ENCODE measurements at regions not wholly inside any gene's neighbourhood (a gene's known extent, or its start where the extent isn't known, plus 50 kb on each side); places are given as distances from the start of the nearest gene placed in this dataset.

GRCh38 chr13:68976287-68976686, 1131.3 kb upstream of the ATXN8OS start:
- no peak for TF ChIP-seq TCF4 (CRISPR knock-in tag; IDR thresholded peaks at IDR 0.05; ENCODE audit: borderline replicate concordance)
- TF ChIP-seq, protein P1, sequence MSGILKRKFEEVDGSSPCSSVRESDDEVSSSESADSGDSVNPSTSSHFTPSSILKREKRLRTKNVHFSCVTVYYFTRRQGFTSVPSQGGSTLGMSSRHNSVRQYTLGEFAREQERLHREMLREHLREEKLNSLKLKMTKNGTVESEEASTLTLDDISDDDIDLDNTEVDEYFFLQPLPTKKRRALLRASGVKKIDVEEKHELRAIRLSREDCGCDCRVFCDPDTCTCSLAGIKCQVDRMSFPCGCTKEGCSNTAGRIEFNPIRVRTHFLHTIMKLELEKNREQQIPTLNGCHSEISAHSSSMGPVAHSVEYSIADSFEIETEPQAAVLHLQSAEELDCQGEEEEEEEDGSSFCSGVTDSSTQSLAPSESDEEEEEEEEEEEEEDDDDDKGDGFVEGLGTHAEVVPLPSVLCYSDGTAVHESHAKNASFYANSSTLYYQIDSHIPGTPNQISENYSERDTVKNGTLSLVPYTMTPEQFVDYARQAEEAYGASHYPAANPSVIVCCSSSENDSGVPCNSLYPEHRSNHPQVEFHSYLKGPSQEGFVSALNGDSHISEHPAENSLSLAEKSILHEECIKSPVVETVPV (CRISPR knock-in tag; IDR thresholded peaks at IDR 0.05), result no peak

GRCh38 chr13:68970532-68970931, 1137.1 kb upstream of the ATXN8OS start:
- no peak for ATAC-seq
- TF ChIP-seq, protein P2, sequence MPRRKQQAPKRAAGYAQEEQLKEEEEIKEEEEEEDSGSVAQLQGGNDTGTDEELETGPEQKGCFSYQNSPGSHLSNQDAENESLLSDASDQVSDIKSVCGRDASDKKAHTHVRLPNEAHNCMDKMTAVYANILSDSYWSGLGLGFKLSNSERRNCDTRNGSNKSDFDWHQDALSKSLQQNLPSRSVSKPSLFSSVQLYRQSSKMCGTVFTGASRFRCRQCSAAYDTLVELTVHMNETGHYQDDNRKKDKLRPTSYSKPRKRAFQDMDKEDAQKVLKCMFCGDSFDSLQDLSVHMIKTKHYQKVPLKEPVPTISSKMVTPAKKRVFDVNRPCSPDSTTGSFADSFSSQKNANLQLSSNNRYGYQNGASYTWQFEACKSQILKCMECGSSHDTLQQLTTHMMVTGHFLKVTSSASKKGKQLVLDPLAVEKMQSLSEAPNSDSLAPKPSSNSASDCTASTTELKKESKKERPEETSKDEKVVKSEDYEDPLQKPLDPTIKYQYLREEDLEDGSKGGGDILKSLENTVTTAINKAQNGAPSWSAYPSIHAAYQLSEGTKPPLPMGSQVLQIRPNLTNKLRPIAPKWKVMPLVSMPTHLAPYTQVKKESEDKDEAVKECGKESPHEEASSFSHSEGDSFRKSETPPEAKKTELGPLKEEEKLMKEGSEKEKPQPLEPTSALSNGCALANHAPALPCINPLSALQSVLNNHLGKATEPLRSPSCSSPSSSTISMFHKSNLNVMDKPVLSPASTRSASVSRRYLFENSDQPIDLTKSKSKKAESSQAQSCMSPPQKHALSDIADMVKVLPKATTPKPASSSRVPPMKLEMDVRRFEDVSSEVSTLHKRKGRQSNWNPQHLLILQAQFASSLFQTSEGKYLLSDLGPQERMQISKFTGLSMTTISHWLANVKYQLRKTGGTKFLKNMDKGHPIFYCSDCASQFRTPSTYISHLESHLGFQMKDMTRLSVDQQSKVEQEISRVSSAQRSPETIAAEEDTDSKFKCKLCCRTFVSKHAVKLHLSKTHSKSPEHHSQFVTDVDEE (CRISPR knock-in tag; IDR thresholded peaks at IDR 0.05), result no peak
- TF ChIP-seq TCF4 (CRISPR knock-in tag; IDR thresholded peaks at IDR 0.05; ENCODE audit: borderline replicate concordance) (no peak), ZNF70 (CRISPR knock-in tag; IDR thresholded peaks at IDR 0.05) (no peak)

More at GRCh38 chr13:68976287-68976686, 1131.3 kb upstream of the ATXN8OS start:
- ATAC-seq, result no peak

DNA sequence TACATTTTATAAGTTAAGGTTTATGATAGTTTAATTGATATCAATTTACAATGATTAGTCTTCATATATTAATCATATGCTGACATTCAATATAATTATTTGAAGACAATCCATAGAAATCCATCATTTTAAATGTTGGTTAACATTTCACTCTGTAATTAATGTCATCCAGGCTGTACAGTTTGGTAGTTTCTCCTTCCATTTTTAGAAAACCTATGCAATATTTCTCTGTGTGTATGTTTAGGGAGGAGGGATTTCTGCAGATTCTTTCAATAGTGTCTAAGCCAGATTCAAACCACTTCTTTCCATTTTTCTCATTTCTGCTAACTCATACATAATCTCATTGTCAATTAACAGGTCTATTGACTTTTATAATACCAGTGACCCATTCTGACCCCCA, 1159.0 kb upstream of the ATXN8OS start:
- ATAC-seq, result no peak
- no peak for TF ChIP-seq ZFP3 (CRISPR knock-in tag; IDR thresholded peaks at IDR 0.05)
- TF ChIP-seq CSDC2 (CRISPR knock-in tag; IDR thresholded peaks at IDR 0.05), result no peak
- TF ChIP-seq, protein P3, sequence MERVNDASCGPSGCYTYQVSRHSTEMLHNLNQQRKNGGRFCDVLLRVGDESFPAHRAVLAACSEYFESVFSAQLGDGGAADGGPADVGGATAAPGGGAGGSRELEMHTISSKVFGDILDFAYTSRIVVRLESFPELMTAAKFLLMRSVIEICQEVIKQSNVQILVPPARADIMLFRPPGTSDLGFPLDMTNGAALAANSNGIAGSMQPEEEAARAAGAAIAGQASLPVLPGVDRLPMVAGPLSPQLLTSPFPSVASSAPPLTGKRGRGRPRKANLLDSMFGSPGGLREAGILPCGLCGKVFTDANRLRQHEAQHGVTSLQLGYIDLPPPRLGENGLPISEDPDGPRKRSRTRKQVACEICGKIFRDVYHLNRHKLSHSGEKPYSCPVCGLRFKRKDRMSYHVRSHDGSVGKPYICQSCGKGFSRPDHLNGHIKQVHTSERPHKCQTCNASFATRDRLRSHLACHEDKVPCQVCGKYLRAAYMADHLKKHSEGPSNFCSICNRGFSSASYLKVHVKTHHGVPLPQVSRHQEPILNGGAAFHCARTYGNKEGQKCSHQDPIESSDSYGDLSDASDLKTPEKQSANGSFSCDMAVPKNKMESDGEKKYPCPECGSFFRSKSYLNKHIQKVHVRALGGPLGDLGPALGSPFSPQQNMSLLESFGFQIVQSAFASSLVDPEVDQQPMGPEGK (CRISPR knock-in tag; IDR thresholded peaks at IDR 0.05; ENCODE audit: borderline replicate concordance), result no peak
- no peak for TF ChIP-seq ZC3H10 (CRISPR knock-in tag; IDR thresholded peaks at IDR 0.05)

GRCh38 chr13:68944272-68944671, 1163.4 kb upstream of the ATXN8OS start:
- no peak for ATAC-seq

GRCh38 chr13:68940049-68940448, 1167.6 kb upstream of the ATXN8OS start:
- ATAC-seq, result no peak
- TF ChIP-seq ZNF565 (CRISPR knock-in tag; conservative IDR thresholded peaks at IDR 0.05; ENCODE audit: low read depth) (no peak), ESRRG (CRISPR knock-in tag; IDR thresholded peaks at IDR 0.05) (no peak), ZC3H10 (CRISPR knock-in tag; IDR thresholded peaks at IDR 0.05) (no peak), BACH2 (CRISPR knock-in tag; IDR thresholded peaks at IDR 0.05; ENCODE audit: borderline replicate concordance) (no peak), ZNF70 (CRISPR knock-in tag; IDR thresholded peaks at IDR 0.05) (no peak), PPARA (CRISPR knock-in tag; IDR thresholded peaks at IDR 0.05; ENCODE audit: borderline replicate concordance) (no peak), SNAI2 (CRISPR knock-in tag; IDR thresholded peaks at IDR 0.05) (no peak), POU6F1 (CRISPR knock-in tag; IDR thresholded peaks at IDR 0.05; ENCODE audit: borderline replicate concordance, low read depth) (no peak), GLIS3 (CRISPR knock-in tag; IDR thresholded peaks at IDR 0.05) (no peak)

More at GRCh38 chr13:68944272-68944671, 1163.4 kb upstream of the ATXN8OS start:
- TF ChIP-seq BACH2 (CRISPR knock-in tag; IDR thresholded peaks at IDR 0.05; ENCODE audit: borderline replicate concordance), result no peak

DNA sequence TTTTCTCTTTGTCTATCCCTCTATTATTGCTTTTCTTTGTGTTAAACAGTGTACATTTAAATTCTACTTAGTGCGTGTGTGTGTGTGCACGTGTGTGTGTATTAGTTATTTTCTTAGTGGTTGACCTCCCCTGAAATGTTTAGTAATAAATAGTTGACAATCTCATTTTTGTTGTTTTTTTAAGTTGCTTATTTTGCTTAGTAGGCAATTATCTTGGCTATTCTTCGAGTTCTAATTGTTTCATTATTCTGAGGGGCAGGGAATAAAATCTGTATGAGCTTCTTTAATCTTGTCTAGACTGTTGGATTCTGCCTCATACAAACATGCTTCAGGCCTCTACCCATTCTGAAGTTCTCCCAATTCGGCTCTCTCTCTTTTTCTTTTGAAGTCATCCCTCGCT, 1169.0 kb upstream of the ATXN8OS start:
- no peak for ATAC-seq
- TF ChIP-seq BACH2 (CRISPR knock-in tag; IDR thresholded peaks at IDR 0.05; ENCODE audit: borderline replicate concordance), result no peak
- no peak for TF ChIP-seq ZNF565 (CRISPR knock-in tag; conservative IDR thresholded peaks at IDR 0.05; ENCODE audit: low read depth)
- TF ChIP-seq ZNF70 (CRISPR knock-in tag; IDR thresholded peaks at IDR 0.05), result no peak
- TF ChIP-seq, protein P3 (CRISPR knock-in tag; IDR thresholded peaks at IDR 0.05; ENCODE audit: borderline replicate concordance), result no peak
- no peak for TF ChIP-seq ARNTL (CRISPR knock-in tag; IDR thresholded peaks at IDR 0.05; ENCODE audit: borderline replicate concordance, low read depth)
- no peak for TF ChIP-seq PPARA (CRISPR knock-in tag; IDR thresholded peaks at IDR 0.05; ENCODE audit: borderline replicate concordance)
- no peak for TF ChIP-seq ZFP3 (CRISPR knock-in tag; IDR thresholded peaks at IDR 0.05)
- TF ChIP-seq RARB (CRISPR knock-in tag; IDR thresholded peaks at IDR 0.05), result no peak
